K562 (cell line): ENCODE measurements at regions not wholly inside any gene's neighbourhood (a gene's known extent, or its start where the extent isn't known, plus 50 kb on each side); places are given as distances from the start of the nearest gene placed in this dataset.

Experiments
- ATAC-seq: fragments of 200-7000 bp; cut with Tn5 transposase; 3 replicates; pipeline ENCODE4 v1.9.1; 2020; ENCODE audit warnings: moderate library complexity
- BruUV-seq: library from RNA; stranded (reverse); fragments of 400-500 nt; replicated peaks from 2 replicates; lab custom pipeline; 2021; lab: Mats Ljungman, UMichigan
- CTCF ChIA-PET: fragments of 300-600 bp; formaldehyde crosslinking; extraction: SDS; loops from one replicate; lab custom pipeline; 2021; ENCODE audit warnings: low intra/inter-chr PET ratio; lab: Yijun Ruan, JAX
- POLR2A ChIA-PET: fragments of 300-600, 350-650 bp; sonication (Branson Sonifier 250); formaldehyde crosslinking; extraction: SDS; loops from one replicate; lab custom pipeline; 2021; ENCODE audit warnings: antibody characterized with exemption, inconsistent platforms; lab: Yijun Ruan, JAX
- DNase-seq, 4 experiments: peaks; one replicate each; pipeline versions ENCODE4 v3.0.0 to v3.0.0-alpha.2; 2011 to 2018; ENCODE audit warnings: low spot score in 3 of 4, mixed read lengths in 3 of 4; ENCODE audit errors: extremely low read depth in 1 of 4
- FAIRE-seq: peaks from 2 replicates; lab custom pipeline; 2011; peaks lifted over from hg19 to GRCh38; lab: Jason Lieb, UNC
- H2AFZ ChIP-seq: 2 replicates; pipeline ENCODE4 v1.6.0; 2011; ENCODE audit warnings: low read depth, low read length, control low read depth, inconsistent platforms
- H3K27ac ChIP-seq: fragments of 200-600 bp; 3 replicates; pipeline ENCODE4 v1.8.0; 2011; ENCODE audit warnings: low read depth, mild to moderate bottlenecking, control low read depth, inconsistent platforms, low read length, moderate library complexity, mixed read lengths; ENCODE audit errors: extremely low read depth
- H3K27me3 ChIP-seq, 2 experiments: fragments of 300-600 bp in 1 of 2; 2 replicates in 1 of 2; 3 replicates in 1 of 2; pipeline versions ENCODE4 v1.6.0 to v1.8.0; 2011; ENCODE audit warnings: inconsistent platforms in 2 of 2, low read length in 2 of 2, mild to moderate bottlenecking in 1 of 2, mixed read lengths in 1 of 2, moderate library complexity in 1 of 2; ENCODE audit not compliant: control insufficient read depth in 2 of 2, insufficient read depth in 2 of 2
- H3K36me3 ChIP-seq: fragments of 300-600 bp; 3 replicates; pipeline ENCODE4 v1.8.0; 2011; ENCODE audit warnings: mild to moderate bottlenecking, low read length, inconsistent platforms; ENCODE audit not compliant: control insufficient read depth, insufficient read depth
- H3K4me1 ChIP-seq, 2 experiments: fragments of 200-600 bp in 1 of 2; replicated peaks in 1 of 2; 2 replicates in 1 of 2; 3 replicates in 1 of 2; pipeline versions ENCODE4 v1.5.1 to v1.8.0; 2011; ENCODE audit warnings: inconsistent platforms in 2 of 2, low read length in 2 of 2, mild to moderate bottlenecking in 1 of 2, mixed read lengths in 1 of 2, moderate library complexity in 1 of 2; ENCODE audit not compliant: control insufficient read depth in 2 of 2, insufficient read depth in 2 of 2
- H3K4me2 ChIP-seq: 2 replicates; pipeline ENCODE4 v1.6.1; 2011; ENCODE audit warnings: low read length, control low read depth, inconsistent platforms, mixed read lengths; ENCODE audit not compliant: insufficient read depth
- H3K4me3 ChIP-seq: fragments of 200-600 bp; sonication (generic), shearing (Covaris generic); 2 replicates; pipeline ENCODE4 v1.5.1; 2016; ENCODE audit warnings: control low read depth, inconsistent platforms
- H3K79me2 ChIP-seq: fragments of 200-600 bp; 3 replicates; pipeline ENCODE4 v1.8.0; 2011; ENCODE audit warnings: low read length, inconsistent platforms; ENCODE audit not compliant: control insufficient read depth, insufficient read depth
- H3K9ac ChIP-seq, 2 experiments: 2 replicates each; pipeline versions ENCODE4 v1.6.0 to v1.6.1; 2011; ENCODE audit warnings: low read depth in 2 of 2, low read length in 2 of 2, control low read depth in 1 of 2, inconsistent platforms in 1 of 2, mild to moderate bottlenecking in 1 of 2, mixed read lengths in 1 of 2; ENCODE audit not compliant: insufficient read depth in 1 of 2
- H3K9me1 ChIP-seq: one replicate; pipeline ENCODE4 v1.6.0; 2011; ENCODE audit warnings: inconsistent platforms, mild to moderate bottlenecking, low read length, moderate library complexity; ENCODE audit not compliant: control insufficient read depth, insufficient read depth
- H3K9me3 ChIP-seq: replicated peaks from 2 replicates; pipeline ENCODE4 v1.5.1; 2011; ENCODE audit warnings: low read depth, low read length, inconsistent platforms; ENCODE audit not compliant: control insufficient read depth, insufficient read depth
- H4K20me1 ChIP-seq: replicated peaks from 2 replicates; pipeline ENCODE4 v1.6.1; 2011; ENCODE audit warnings: low read length, inconsistent platforms, mixed read lengths; ENCODE audit not compliant: control insufficient read depth, insufficient read depth
- ATF3 ChIP-seq, 2 experiments: fragments of 450-650 bp in 1 of 2; sonication (generic) in 1 of 2; formaldehyde crosslinking in 1 of 2; IDR thresholded peaks in 1 of 2; conservative IDR thresholded peaks in 1 of 2; 2 replicates each; pipeline versions ENCODE4 v1.6.1 to v1.8.1; 2016 to 2023; ENCODE audit warnings: mild to moderate bottlenecking in 2 of 2, moderate library complexity in 2 of 2, inconsistent platforms in 1 of 2, missing genetic modification reagents in 1 of 2
- CC2D1A ChIP-seq: fragments of 450-650 bp; IDR thresholded peaks from 2 replicates; pipeline ENCODE4 v1.6.1; 2017; ENCODE audit warnings: mild to moderate bottlenecking
- E2F5 ChIP-seq: sonication (generic); formaldehyde crosslinking; IDR thresholded peaks from 2 replicates; pipeline ENCODE4 v1.8.0; 2022; ENCODE audit warnings: mild to moderate bottlenecking, missing genetic modification reagents
- GABPB2 ChIP-seq: fragments of 250-450 bp; sonication (Bioruptor Pico); conservative IDR thresholded peaks from 2 replicates; pipeline ENCODE4 v1.5.1; 2021; ENCODE audit warnings: mild to moderate bottlenecking
- GTF2F1 ChIP-seq: IDR thresholded peaks from 2 replicates; pipeline ENCODE4 v1.6.1; 2011; ENCODE audit warnings: low read depth, low read length, improper control_type of control experiment
- L3MBTL2 ChIP-seq: fragments of 450-650 bp; IDR thresholded peaks from 2 replicates; pipeline ENCODE4 v1.6.1; 2016; ENCODE audit warnings: mild to moderate bottlenecking, moderate library complexity
- MLLT1 ChIP-seq, 2 experiments: fragments of 450-650 bp; IDR thresholded peaks; 2 replicates each; pipeline ENCODE4 v1.6.1; 2016
- NEUROD1 ChIP-seq: fragments of 150-350 bp; IDR thresholded peaks from 2 replicates; pipeline ENCODE4 v1.6.1; 2014; ENCODE audit warnings: borderline replicate concordance, low read length, low read depth; ENCODE audit not compliant: partially characterized antibody
- PHF21A ChIP-seq: fragments of 450-650 bp; IDR thresholded peaks from 2 replicates; pipeline ENCODE4 v1.6.1; 2017; ENCODE audit warnings: low read depth, borderline replicate concordance
- POLR2AphosphoS5 ChIP-seq: IDR thresholded peaks from 2 replicates; pipeline ENCODE4 v1.6.1; 2011; ENCODE audit warnings: mild to moderate bottlenecking, low read depth, low read length, moderate library complexity; ENCODE audit not compliant: control insufficient read depth, insufficient read depth
- TCF3 ChIP-seq: sonication (generic); formaldehyde crosslinking; IDR thresholded peaks from 2 replicates; pipeline ENCODE4 v1.4.0; 2020; ENCODE audit warnings: mild to moderate bottlenecking, missing genetic modification reagents
- TCF7 ChIP-seq: sonication (generic); IDR thresholded peaks from 2 replicates; pipeline ENCODE4 v1.6.1; 2016; ENCODE audit warnings: antibody characterized with exemption, borderline replicate concordance
- TCFL5 ChIP-seq: fragments of 250-450 bp; sonication (Bioruptor Pico); conservative IDR thresholded peaks from 2 replicates; pipeline ENCODE4 v1.6.1; 2021; ENCODE audit warnings: mild to moderate bottlenecking, moderate library complexity, matching md5 sums
- USF1 ChIP-seq: sonication (generic); formaldehyde crosslinking; IDR thresholded peaks from 2 replicates; pipeline ENCODE4 v1.9.0; 2022; ENCODE audit warnings: mild to moderate bottlenecking, missing genetic modification reagents
- ZBTB43 ChIP-seq: sonication (generic); formaldehyde crosslinking; IDR thresholded peaks from 2 replicates; pipeline ENCODE4 v1.8.0; 2023; ENCODE audit warnings: mild to moderate bottlenecking, missing genetic modification reagents
- ZNF232 ChIP-seq: sonication (generic); formaldehyde crosslinking; IDR thresholded peaks from 2 replicates; pipeline ENCODE4 v1.8.0; 2022; ENCODE audit warnings: mild to moderate bottlenecking, missing genetic modification reagents
- ZNF431 ChIP-seq: sonication (generic); formaldehyde crosslinking; IDR thresholded peaks from 2 replicates; pipeline ENCODE4 v1.8.0; 2022; ENCODE audit warnings: mild to moderate bottlenecking, missing genetic modification reagents
- WGBS: fragments of 100-300 bp; shearing (Covaris generic); methylation state at CpG from one replicate; pipeline ENCODE4 v1.1.6; 2016; ENCODE audit warnings: low coverage, mixed read lengths; ENCODE audit not compliant: insufficient coverage; ENCODE audit errors: missing lambda C conversion rate; 5-methylcytosine and 5-hydroxymethylcytosine counted together
- in situ Hi-C: fragments of 300-500 bp; cut with MboI; formaldehyde crosslinking; loops from 4 replicates; pipeline ENCODE4 v1.15.0; 2018; ENCODE audit warnings: inconsistent platforms, mixed read lengths
- intact Hi-C: fragments of 100-400 bp; cut with micrococcal nuclease; formaldehyde crosslinking; loops from 2 replicates; pipeline ENCODE4 v1.14.2; 2022

- WGBS = 0% methylated on average over 2 of the region's 2 CpGs
- H4K20me1 ChIP-seq = no peaks in the 10 kb centered on the region
- H3K79me2 ChIP-seq = no peaks in the 10 kb centered on the region
- in situ Hi-C loops (no loop called here), intact Hi-C loops (no loop called here)
- H3K4me1 ChIP-seq = no peaks in the 10 kb centered on the region
- no peak overlapping the region for H3K4me3 ChIP-seq
- H3K9ac ChIP-seq = no peak overlapping the region
- FAIRE-seq (no peak), DNase-seq (no peak), ATAC-seq (no peak)
- no peaks in the 10 kb centered on the region for H3K36me3 ChIP-seq
- ChIA-PET POLR2A (interaction anchor here (0.7 kb wide), 1 partner anchor 676 kb away, joined by 3 read pairs; the partner anchor contains the start of gene CREM), CTCF (no interaction called here)
- no TSS peak for BruUV-seq
- H3K27ac ChIP-seq = no peak overlapping the region
- H3K4me2 ChIP-seq = no peak overlapping the region
- H3K9me1 ChIP-seq = no peaks in the 10 kb centered on the region
- no peak overlapping the region for H2AFZ ChIP-seq
- H3K9me3 ChIP-seq = no peaks in the 10 kb centered on the region
- no peaks in the 10 kb centered on the region for H3K27me3 ChIP-seq
- TF ChIP-seq ATF3 (IDR thresholded peaks at IDR 0.05) = no peak
- no peak for TF ChIP-seq ATF3 (CRISPR knock-in tag; conservative IDR thresholded peaks at IDR 0.05)
- no peak for TF ChIP-seq GABPB2 (CRISPR knock-in tag)
- no peak for TF ChIP-seq POLR2AphosphoS5
- TF ChIP-seq MLLT1 (IDR thresholded peaks at IDR 0.05) = no peak
- TF ChIP-seq GTF2F1 = no peak
- TF ChIP-seq PHF21A = no peak
- no peak for TF ChIP-seq ZNF232 (CRISPR knock-in tag)
- TF ChIP-seq ZNF431 (CRISPR knock-in tag) = no peak
- TF ChIP-seq E2F5 (CRISPR knock-in tag) = no peak
- TF ChIP-seq CC2D1A = no peak
- TF ChIP-seq USF1 (CRISPR knock-in tag) = no peak
- TF ChIP-seq TCF3 = no peak
- TF ChIP-seq L3MBTL2 = no peak
- no peak for TF ChIP-seq TCF7
- no peak for TF ChIP-seq ZBTB43 (CRISPR knock-in tag)
- no peak for TF ChIP-seq TCFL5 (CRISPR knock-in tag)
- TF ChIP-seq NEUROD1 = no peak
Measured at GRCh38 chr10:35803046-35803445, 160.9 kb upstream of the FZD8 start.
